ENCODE measurements at regions not wholly inside any gene's neighbourhood (a gene's known extent, or its start where the extent isn't known, plus 50 kb on each side); places are given as distances from the start of the nearest gene placed in this dataset.

- H3K27me3 ChIP-seq, result no peaks in the 10 kb centered on the region
- DNase-seq, result no peak
- no peak for TF ChIP-seq CTCF (IDR thresholded peaks at IDR 0.05)
- no peak for TF ChIP-seq POLR2A (IDR thresholded peaks at IDR 0.05)
- no peak overlapping the region for H3K27ac ChIP-seq
- WGBS, 4 donors, result 71 to 80% (median 78%) methylated on average over 5 of the region's 5 CpGs
- no peak overlapping the region for H3K4me3 ChIP-seq
- intact Hi-C loops (cut with DNase I), result loop anchor here in 1 of 2 donors (10.0 kb wide), 1 partner anchor 227 kb away; no protein-coding TSS in a partner anchor
- no peaks in the 10 kb centered on the region for H3K36me3 ChIP-seq (replicated peaks in 1 of 2)
- H3K4me1 ChIP-seq (replicated peaks in 1 of 2), result no peaks in the 10 kb centered on the region
- no peaks in the 10 kb centered on the region for H3K9me3 ChIP-seq (replicated peaks in 1 of 3)
Measured at GRCh38 chr6:43847741-43848630, 78.0 kb downstream of the VEGFA start.

GRCh38 chr6:43846556-43846955 is 76.5 kb downstream of the VEGFA start:
- TF ChIP-seq POLR2A (IDR thresholded peaks at IDR 0.05), result no peak
- TF ChIP-seq CTCF (IDR thresholded peaks at IDR 0.05), result no peak
- no peaks in the 10 kb centered on the region for H3K27me3 ChIP-seq
- H3K4me1 ChIP-seq (replicated peaks in 1 of 2), result peaks cover 3 to 4% of the 10 kb centered on the region in 2 donors
- no peak overlapping the region for H3K4me3 ChIP-seq
- no peak overlapping the region for H3K27ac ChIP-seq
- intact Hi-C loops (cut with DNase I), result loop anchor here in 1 of 2 donors (10.0 kb wide), 1 partner anchor 228 kb away; no protein-coding TSS in a partner anchor
- WGBS, 4 donors, result 92 to 96% (median 93%) methylated on average over 8 of the region's 8 CpGs
- H3K9me3 ChIP-seq (replicated peaks in 1 of 3), result no peaks in the 10 kb centered on the region
- DNase-seq, result no peak
- no peaks in the 10 kb centered on the region for H3K36me3 ChIP-seq (replicated peaks in 1 of 2)

GRCh38 chr6:43845646-43846045 is 75.6 kb downstream of the VEGFA start:
- intact Hi-C loops (cut with DNase I), result loop anchor here in 1 of 2 donors (10.0 kb wide), 1 partner anchor 229 kb away; no protein-coding TSS in a partner anchor
- Histone ChIP-seq H3K9me3 (replicated peaks in 1 of 3) (no peaks in the 10 kb centered on the region), H3K4me1 (replicated peaks in 1 of 2) (peaks cover 3 to 4% of the 10 kb centered on the region in 2 donors), H3K27ac (no peak overlapping the region), H3K36me3 (replicated peaks in 1 of 2) (no peaks in the 10 kb centered on the region), H3K27me3 (no peaks in the 10 kb centered on the region), H3K4me3 (no peak overlapping the region)
- no peak for DNase-seq
- TF ChIP-seq CTCF (IDR thresholded peaks at IDR 0.05) (no peak), POLR2A (IDR thresholded peaks at IDR 0.05) (no peak)
- 50 to 72% (median 54%) methylated on average over 3 of the region's 3 CpGs for WGBS, 4 donors

GRCh38 chr6:43843669-43844171 is 73.7 kb downstream of the VEGFA start:
- no peak for TF ChIP-seq POLR2A (IDR thresholded peaks at IDR 0.05)
- TF ChIP-seq CTCF (IDR thresholded peaks at IDR 0.05), result no peak
- DNase-seq, result no peak
- WGBS, 4 donors, result 90 to 96% (median 93%) methylated on average over 4 of the region's 4 CpGs
- H3K4me1 ChIP-seq (replicated peaks in 1 of 2), result peaks cover 3 to 7% of the 10 kb centered on the region in 2 donors
- H3K9me3 ChIP-seq (replicated peaks in 1 of 3), result no peaks in the 10 kb centered on the region
- H3K36me3 ChIP-seq (replicated peaks in 1 of 2), result no peaks in the 10 kb centered on the region
- H3K27me3 ChIP-seq, result no peaks in the 10 kb centered on the region
- no peak overlapping the region for H3K27ac ChIP-seq
- intact Hi-C loops (cut with DNase I), result loop anchor here in 1 of 2 donors (10.0 kb wide), 1 partner anchor 231 kb away; no protein-coding TSS in a partner anchor
- H3K4me3 ChIP-seq, result no peak overlapping the region
